Breast epithelium (tissue), 3 donors: ENCODE measurements at regions not wholly inside any gene's neighbourhood (a gene's known extent, or its start where the extent isn't known, plus 50 kb on each side); places are given as distances from the start of the nearest gene placed in this dataset.
"Not testable (repeated sequence)": the region's sequence is repeated elsewhere in the genome, so short reads cannot be mapped to it uniquely, and the experiment has no call there.

ENCODE experiments used
- CTCF ChIP-seq, 3 donors: fragments of 450-650 bp; IDR thresholded peaks; one replicate each; pipeline ENCODE4 v1.5.1; 2016 to 2017; ENCODE audit warnings: antibody characterized with exemption in 3 of 3, mild to moderate bottlenecking in 3 of 3, moderate library complexity in 3 of 3
- POLR2A ChIP-seq: fragments of 450-650 bp; IDR thresholded peaks from one replicate; pipeline ENCODE4 v1.6.1; 2016; ENCODE audit warnings: antibody characterized with exemption, mild to moderate bottlenecking, moderate library complexity

- TF ChIP-seq CTCF (IDR thresholded peaks at IDR 0.05); POLR2A: not testable (repeated sequence)
These were observed 1558.1 kb downstream of the TSPY10 start for GRCh38 chrY:11085801-11086200.
